ENCODE measurements at regions not wholly inside any gene's neighbourhood (a gene's known extent, or its start where the extent isn't known, plus 50 kb on each side); places are given as distances from the start of the nearest gene placed in this dataset.

DNA sequence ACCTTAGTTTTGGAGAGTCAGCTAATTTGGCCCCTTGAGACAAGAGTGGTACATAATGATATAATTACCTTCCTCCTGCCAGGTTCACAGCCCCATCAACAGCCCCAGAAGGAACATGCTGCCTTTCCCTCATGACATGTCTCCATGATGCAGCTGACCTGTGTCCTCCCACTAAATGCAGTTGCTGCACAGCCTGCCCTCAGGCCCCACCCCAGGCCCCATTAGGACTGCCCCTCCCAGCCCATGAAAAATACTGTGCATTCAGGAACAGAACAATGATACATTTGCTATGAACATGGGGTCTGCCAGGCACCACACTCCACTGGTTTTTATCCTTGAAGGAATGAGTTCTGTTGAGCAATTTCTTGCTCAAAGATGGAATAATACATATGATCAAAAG is 176.4 kb downstream of the C5orf15 start (continued):
- TF ChIP-seq PML (IDR thresholded peaks at IDR 0.05; ENCODE audit: low read length): no peak
- no peak for TF ChIP-seq TARDBP (IDR thresholded peaks at IDR 0.05; ENCODE audit: borderline replicate concordance)
- TF ChIP-seq ESRRA (IDR thresholded peaks at IDR 0.05; ENCODE audit: low read length): no peak
- no peak for TF ChIP-seq POLR2AphosphoS2 (IDR thresholded peaks at IDR 0.05; ENCODE audit: low read depth, low read length)
- TF ChIP-seq PAX8 (IDR thresholded peaks at IDR 0.05): no peak
- TF ChIP-seq RCOR1 (conservative IDR thresholded peaks at IDR 0.05; ENCODE audit: low read depth, low read length): no peak
- no peak for TF ChIP-seq PAX5 (IDR thresholded peaks at IDR 0.05; ENCODE audit: borderline replicate concordance, low read depth, low read length)

DNA sequence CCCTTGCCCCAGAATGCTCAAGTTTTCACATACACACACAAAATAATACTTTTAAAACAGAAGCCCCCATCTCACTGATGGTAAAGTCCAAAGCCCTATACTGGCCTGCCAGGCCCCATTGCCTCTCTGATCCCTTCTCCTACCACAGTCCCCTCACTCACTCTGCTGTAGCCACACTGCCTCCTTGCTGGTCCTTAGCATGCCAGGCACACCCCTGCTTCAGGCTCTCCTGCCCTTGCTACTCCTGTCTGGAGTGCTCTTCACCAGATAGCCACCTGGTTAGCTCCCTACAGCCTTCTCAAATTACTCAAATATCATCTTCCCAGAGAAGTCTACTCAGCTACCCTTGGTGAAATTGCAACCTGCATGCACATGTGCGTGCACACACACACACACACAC is 177.5 kb downstream of the C5orf15 start:
- no peaks in the 10 kb centered on the region for H3K27me3 ChIP-seq (replicated peaks in 1 of 2; ENCODE audit: control insufficient read depth in 2 of 2, insufficient read depth in 2 of 2, low read length in 1 of 2)
- H3K79me2 ChIP-seq (ENCODE audit: control insufficient read depth, insufficient read depth, low read length): no peaks in the 10 kb centered on the region
- intact Hi-C loops (cut with micrococcal nuclease; ENCODE audit: unreplicated experiment): no loop called here
- no peaks in the 10 kb centered on the region for H4K20me1 ChIP-seq (ENCODE audit: control insufficient read depth, insufficient read depth)
- no TSS peak for BruUV-seq (replicated peaks)
- ChIA-PET RAD21 (ENCODE audit: unreplicated experiment) (interaction anchor here (1.3 kb wide), 1 partner anchor 37 kb away, joined by 3 read pairs; no protein-coding TSS in a partner anchor), SMC1A (ENCODE audit: uncharacterized antibody, unreplicated experiment) (interaction anchor here (0.9 kb wide), 2 partner anchors 76 to 78 kb away, joined by 3 read pairs; no protein-coding TSS in a partner anchor), CTCF (interaction anchor here (0.8 kb wide), 2 partner anchors 8 to 78 kb away, joined by 3 read pairs; no protein-coding TSS in a partner anchor), POLR2A (no interaction called here)
- ATAC-seq (no peak), FAIRE-seq (no peak), DNase-seq (ENCODE audit: low read depth, low spot score) (no peak)
- H3K9ac ChIP-seq (ENCODE audit: control insufficient read depth, insufficient read depth, low read length): no peak overlapping the region
- TF ChIP-seq, protein P1, sequence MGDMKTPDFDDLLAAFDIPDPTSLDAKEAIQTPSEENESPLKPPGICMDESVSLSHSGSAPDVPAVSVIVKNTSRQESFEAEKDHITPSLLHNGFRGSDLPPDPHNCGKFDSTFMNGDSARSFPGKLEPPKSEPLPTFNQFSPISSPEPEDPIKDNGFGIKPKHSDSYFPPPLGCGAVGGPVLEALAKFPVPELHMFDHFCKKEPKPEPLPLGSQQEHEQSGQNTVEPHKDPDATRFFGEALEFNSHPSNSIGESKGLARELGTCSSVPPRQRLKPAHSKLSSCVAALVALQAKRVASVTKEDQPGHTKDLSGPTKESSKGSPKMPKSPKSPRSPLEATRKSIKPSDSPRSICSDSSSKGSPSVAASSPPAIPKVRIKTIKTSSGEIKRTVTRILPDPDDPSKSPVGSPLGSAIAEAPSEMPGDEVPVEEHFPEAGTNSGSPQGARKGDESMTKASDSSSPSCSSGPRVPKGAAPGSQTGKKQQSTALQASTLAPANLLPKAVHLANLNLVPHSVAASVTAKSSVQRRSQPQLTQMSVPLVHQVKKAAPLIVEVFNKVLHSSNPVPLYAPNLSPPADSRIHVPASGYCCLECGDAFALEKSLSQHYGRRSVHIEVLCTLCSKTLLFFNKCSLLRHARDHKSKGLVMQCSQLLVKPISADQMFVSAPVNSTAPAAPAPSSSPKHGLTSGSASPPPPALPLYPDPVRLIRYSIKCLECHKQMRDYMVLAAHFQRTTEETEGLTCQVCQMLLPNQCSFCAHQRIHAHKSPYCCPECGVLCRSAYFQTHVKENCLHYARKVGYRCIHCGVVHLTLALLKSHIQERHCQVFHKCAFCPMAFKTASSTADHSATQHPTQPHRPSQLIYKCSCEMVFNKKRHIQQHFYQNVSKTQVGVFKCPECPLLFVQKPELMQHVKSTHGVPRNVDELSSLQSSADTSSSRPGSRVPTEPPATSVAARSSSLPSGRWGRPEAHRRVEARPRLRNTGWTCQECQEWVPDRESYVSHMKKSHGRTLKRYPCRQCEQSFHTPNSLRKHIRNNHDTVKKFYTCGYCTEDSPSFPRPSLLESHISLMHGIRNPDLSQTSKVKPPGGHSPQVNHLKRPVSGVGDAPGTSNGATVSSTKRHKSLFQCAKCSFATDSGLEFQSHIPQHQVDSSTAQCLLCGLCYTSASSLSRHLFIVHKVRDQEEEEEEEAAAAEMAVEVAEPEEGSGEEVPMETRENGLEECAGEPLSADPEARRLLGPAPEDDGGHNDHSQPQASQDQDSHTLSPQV (IDR thresholded peaks at IDR 0.05): no peak
- TF ChIP-seq TARDBP (IDR thresholded peaks at IDR 0.05; ENCODE audit: borderline replicate concordance): no peak
- no peak for TF ChIP-seq POLR2AphosphoS2 (IDR thresholded peaks at IDR 0.05; ENCODE audit: low read depth, low read length)
- no peak for TF ChIP-seq ESRRA (IDR thresholded peaks at IDR 0.05; ENCODE audit: low read length)
- no peak overlapping the region for H2AFZ ChIP-seq (ENCODE audit: control insufficient read depth, low read depth, low read length)
- H3K9me3 ChIP-seq (replicated peaks; ENCODE audit: control insufficient read depth, insufficient read depth, low read length): no peaks in the 10 kb centered on the region; the same call in 2 of the 3 replicates
- WGBS (ENCODE audit: insufficient coverage, insufficient replicate concordance, low lambda C conversion rate, missing lambda C conversion rate): 7% methylated on average over 1 of the region's 1 CpG
- in situ Hi-C loops (cut with MboI): no loop called here
- H3K27ac ChIP-seq (ENCODE audit: control insufficient read depth, insufficient read depth): no peak overlapping the region
- no peaks in the 10 kb centered on the region for H3K4me1 ChIP-seq (ENCODE audit: control insufficient read depth, insufficient read depth, low read length)
- H3K36me3 ChIP-seq (ENCODE audit: control insufficient read depth in 2 of 2, insufficient read depth in 2 of 2, low read length in 1 of 2): no peaks in the 10 kb centered on the region
- no peak overlapping the region for H3K4me2 ChIP-seq (ENCODE audit: control insufficient read depth, insufficient read depth)
- no peak overlapping the region for H3K4me3 ChIP-seq
